CD4-positive, alpha-beta memory T cell (primary cell): ENCODE measurements at regions not wholly inside any gene's neighbourhood (a gene's known extent, or its start where the extent isn't known, plus 50 kb on each side); places are given as distances from the start of the nearest gene placed in this dataset.
"Not testable (repeated sequence)": the region's sequence is repeated elsewhere in the genome, so short reads cannot be mapped to it uniquely, and the experiment has no call there.

Source experiments
- CTCF ChIA-PET: fragments of 350-600 bp; sonication (Branson Sonifier 250); formaldehyde crosslinking; loops from one replicate; lab custom pipeline; 2021; ENCODE audit warnings: inconsistent platforms; ENCODE audit not compliant: partially characterized antibody; lab: Charles Lee
- POLR2A ChIA-PET: fragments of 350-600 bp; sonication (Branson Sonifier 250); formaldehyde crosslinking; loops from one replicate; lab custom pipeline; 2021; ENCODE audit not compliant: partially characterized antibody; lab: Charles Lee
- DNase-seq, 5 donors: peaks; one replicate each; pipeline versions ENCODE4 v3.0.0 to v3.0.0-alpha.2; 2020 to 2022; ENCODE audit warnings: mixed read lengths in 1 of 5
- H3K27ac ChIP-seq: one replicate; pipeline ENCODE4 v1.7.0; 2013; ENCODE audit warnings: low read depth, low read length
- H3K27me3 ChIP-seq: 2 replicates; pipeline ENCODE4 v1.7.0; 2013; ENCODE audit warnings: mild to moderate bottlenecking, low read length, moderate library complexity; ENCODE audit not compliant: insufficient read depth
- H3K36me3 ChIP-seq: 2 replicates; pipeline ENCODE4 v1.7.0; 2013; ENCODE audit warnings: mild to moderate bottlenecking, low read length, moderate library complexity; ENCODE audit not compliant: insufficient read depth
- H3K4me1 ChIP-seq: 2 replicates; pipeline ENCODE4 v1.7.0; 2013; ENCODE audit warnings: mild to moderate bottlenecking, low read length, moderate library complexity; ENCODE audit not compliant: insufficient read depth
- H3K4me3 ChIP-seq, 2 donors: one replicate each; pipeline ENCODE4 v1.7.0; 2013; ENCODE audit warnings: low read length in 2 of 2, mild to moderate bottlenecking in 1 of 2
- H3K9me3 ChIP-seq, 2 donors: one replicate each; pipeline ENCODE4 v1.7.0; 2013; ENCODE audit warnings: low read length in 2 of 2, control low read depth in 1 of 2; ENCODE audit not compliant: control insufficient read depth in 1 of 2
- H3K27ac Mint-ChIP-seq, 7 donors: one replicate each; pipeline ENCODE4 v1.8.0; 2020 to 2021; ENCODE audit warnings: mixed read lengths in 7 of 7, mild to moderate bottlenecking in 6 of 7, inconsistent platforms in 3 of 7, moderate library complexity in 3 of 7
- H3K27me3 Mint-ChIP-seq, 2 donors: one replicate each; pipeline ENCODE4 v1.8.0; 2020 to 2021; ENCODE audit warnings: mixed read lengths in 2 of 2
- H3K36me3 Mint-ChIP-seq, 2 donors: one replicate each; pipeline ENCODE4 v1.8.0; 2020 to 2021; ENCODE audit warnings: mixed read lengths in 2 of 2, inconsistent platforms in 1 of 2, mild to moderate bottlenecking in 1 of 2
- H3K4me1 Mint-ChIP-seq, 4 donors: one replicate each; pipeline ENCODE4 v1.8.0; 2020 to 2021; ENCODE audit warnings: mixed read lengths in 4 of 4, mild to moderate bottlenecking in 1 of 4
- H3K4me3 Mint-ChIP-seq, 8 donors: one replicate each; pipeline ENCODE4 v1.8.0; 2020 to 2021; ENCODE audit warnings: mixed read lengths in 8 of 8, mild to moderate bottlenecking in 7 of 8, moderate library complexity in 6 of 8, inconsistent platforms in 3 of 8
- H3K9me3 Mint-ChIP-seq, 8 donors: one replicate each; pipeline ENCODE4 v1.8.0; 2020 to 2021; ENCODE audit warnings: mixed read lengths in 8 of 8, mild to moderate bottlenecking in 5 of 8, inconsistent platforms in 3 of 8, moderate library complexity in 1 of 8
- intact Hi-C: fragments of 100-400 bp; cut with micrococcal nuclease; formaldehyde crosslinking; loops from one replicate; pipeline ENCODE4 v1.15.1; 2023

- DNase-seq: no peak
- H3K27me3 ChIP-seq: no peaks in the 10 kb centered on the region
- H3K36me3 Mint-ChIP-seq: no peaks in the 10 kb centered on the region
- peaks cover 0 to 3% of the 10 kb centered on the region in 2 donors for H3K27me3 Mint-ChIP-seq
- H3K36me3 ChIP-seq: no peaks in the 10 kb centered on the region
- no peak overlapping the region for H3K27ac ChIP-seq
- intact Hi-C loops: no loop called here
- no peaks in the 10 kb centered on the region for H3K9me3 ChIP-seq
- ChIA-PET CTCF (no interaction called here), POLR2A (no interaction called here)
- no peak overlapping the region for H3K27ac Mint-ChIP-seq
- H3K4me1 Mint-ChIP-seq: no peaks in the 10 kb centered on the region
- H3K4me3 Mint-ChIP-seq: no peak overlapping the region
- H3K9me3 Mint-ChIP-seq: peaks cover 0 to 16% (median 2%) of the 10 kb centered on the region in 8 donors
- H3K4me1 ChIP-seq: no peaks in the 10 kb centered on the region
- H3K4me3 ChIP-seq: no peak overlapping the region
Measured at GRCh38 chrX:115970718-115971117, 199.8 kb upstream of the AGTR2 start.

- Mint-ChIP-seq H3K4me3 (no peak overlapping the region), H3K27ac (no peak overlapping the region), H3K27me3 (peaks cover 0 to 1% of the 10 kb centered on the region in 2 donors), H3K36me3 (no peaks in the 10 kb centered on the region), H3K9me3 (peaks cover 0 to 16% (median 2%) of the 10 kb centered on the region in 8 donors), H3K4me1 (no peaks in the 10 kb centered on the region)
- Histone ChIP-seq H3K27me3 (no peaks in the 10 kb centered on the region), H3K4me3 (no peak overlapping the region), H3K9me3 (no peaks in the 10 kb centered on the region), H3K4me1 (no peaks in the 10 kb centered on the region), H3K36me3 (no peaks in the 10 kb centered on the region), H3K27ac (no peak overlapping the region)
- ChIA-PET POLR2A (no interaction called here), CTCF (no interaction called here)
- DNase-seq: no peak
- intact Hi-C loops: no loop called here
Measured at GRCh38 chrX:115972717-115973116, 197.8 kb upstream of the AGTR2 start.

GRCh38 chrX:115978068-115978467, 192.5 kb upstream of the AGTR2 start:
- POLR2A ChIA-PET: no interaction called here
- H3K27me3 ChIP-seq: no peaks in the 10 kb centered on the region
- H3K4me1 ChIP-seq: no peaks in the 10 kb centered on the region
- no peaks in the 10 kb centered on the region for H3K27me3 Mint-ChIP-seq
- no peak overlapping the region for H3K27ac Mint-ChIP-seq
- no peak overlapping the region for H3K4me3 Mint-ChIP-seq
- no peaks in the 10 kb centered on the region for H3K36me3 ChIP-seq
- peaks cover 0 to 12% (median 2%) of the 10 kb centered on the region in 8 donors for H3K9me3 Mint-ChIP-seq
- H3K9me3 ChIP-seq: no peaks in the 10 kb centered on the region
- no peak for DNase-seq
- H3K4me1 Mint-ChIP-seq: no peaks in the 10 kb centered on the region
- no peaks in the 10 kb centered on the region for H3K36me3 Mint-ChIP-seq
- intact Hi-C loops: no loop called here
- no peak overlapping the region for H3K27ac ChIP-seq
- CTCF ChIA-PET: no interaction called here
- H3K4me3 ChIP-seq: no peak overlapping the region

- H3K4me1 ChIP-seq, H3K27me3 Mint-ChIP-seq, H3K36me3 Mint-ChIP-seq, H3K27ac ChIP-seq, H3K4me3 ChIP-seq, H3K27me3 ChIP-seq, H3K27ac Mint-ChIP-seq, H3K36me3 ChIP-seq, CTCF ChIA-PET, H3K9me3 ChIP-seq, H3K9me3 Mint-ChIP-seq, intact Hi-C loops, H3K4me3 Mint-ChIP-seq, H3K4me1 Mint-ChIP-seq, DNase-seq, POLR2A ChIA-PET: not testable (repeated sequence)
Measured at GRCh38 chrX:115983148-115983547, 187.4 kb upstream of the AGTR2 start.

- H3K36me3 Mint-ChIP-seq, H3K36me3 ChIP-seq, H3K4me3 ChIP-seq, H3K4me3 Mint-ChIP-seq, H3K4me1 Mint-ChIP-seq, H3K27ac ChIP-seq, H3K9me3 Mint-ChIP-seq, intact Hi-C loops, H3K9me3 ChIP-seq, H3K27me3 ChIP-seq, DNase-seq, POLR2A ChIA-PET, CTCF ChIA-PET, H3K4me1 ChIP-seq, H3K27me3 Mint-ChIP-seq, H3K27ac Mint-ChIP-seq: not testable (repeated sequence)
Measured at GRCh38 chrX:115987464-115987863, 183.1 kb upstream of the AGTR2 start.

- no peaks in the 10 kb centered on the region for H3K36me3 Mint-ChIP-seq
- intact Hi-C loops: no loop called here
- no peak overlapping the region for H3K4me3 ChIP-seq
- DNase-seq: no peak
- CTCF ChIA-PET: no interaction called here
- peaks cover 0 to 6% (median 3%) of the 10 kb centered on the region in 8 donors for H3K9me3 Mint-ChIP-seq
- H3K27ac Mint-ChIP-seq: no peak overlapping the region
- no peaks in the 10 kb centered on the region for H3K36me3 ChIP-seq
- no peaks in the 10 kb centered on the region for H3K27me3 Mint-ChIP-seq
- H3K27ac ChIP-seq: no peak overlapping the region
- no peaks in the 10 kb centered on the region for H3K27me3 ChIP-seq
- POLR2A ChIA-PET: no interaction called here
- no peaks in the 10 kb centered on the region for H3K4me1 Mint-ChIP-seq
- H3K9me3 ChIP-seq: no peaks in the 10 kb centered on the region
- no peaks in the 10 kb centered on the region for H3K4me1 ChIP-seq
- no peak overlapping the region for H3K4me3 Mint-ChIP-seq
Measured at GRCh38 chrX:115988825-115989224, 181.7 kb upstream of the AGTR2 start.

- CTCF ChIA-PET: no interaction called here
- Histone ChIP-seq H3K27ac (no peak overlapping the region), H3K27me3 (no peaks in the 10 kb centered on the region), H3K9me3 (no peaks in the 10 kb centered on the region), H3K4me3 (no peak overlapping the region), H3K36me3 (no peaks in the 10 kb centered on the region), H3K4me1 (no peaks in the 10 kb centered on the region)
- Mint-ChIP-seq H3K27me3 (no peaks in the 10 kb centered on the region), H3K4me3 (no peak overlapping the region), H3K9me3 (peaks cover 0 to 6% (median 3%) of the 10 kb centered on the region in 8 donors), H3K36me3 (no peaks in the 10 kb centered on the region), H3K27ac (no peak overlapping the region), H3K4me1 (no peaks in the 10 kb centered on the region)
- no peak for DNase-seq
- intact Hi-C loops: no loop called here
- POLR2A ChIA-PET: no interaction called here
Measured at GRCh38 chrX:115989686-115990085, 180.9 kb upstream of the AGTR2 start.

GRCh38 chrX:116009346-116009745, 161.2 kb upstream of the AGTR2 start:
- Histone ChIP-seq H3K9me3 (no peaks in the 10 kb centered on the region), H3K27me3 (no peaks in the 10 kb centered on the region), H3K27ac (no peak overlapping the region), H3K4me3 (no peak overlapping the region), H3K36me3 (no peaks in the 10 kb centered on the region), H3K4me1 (no peaks in the 10 kb centered on the region)
- ChIA-PET CTCF (no interaction called here), POLR2A (no interaction called here)
- no peaks in the 10 kb centered on the region for H3K4me1 Mint-ChIP-seq
- peaks cover 0 to 14% (median 8%) of the 10 kb centered on the region in 8 donors for H3K9me3 Mint-ChIP-seq
- intact Hi-C loops: no loop called here
- no peaks in the 10 kb centered on the region for H3K27me3 Mint-ChIP-seq
- no peak for DNase-seq
- H3K4me3 Mint-ChIP-seq: no peak overlapping the region
- no peaks in the 10 kb centered on the region for H3K36me3 Mint-ChIP-seq
- H3K27ac Mint-ChIP-seq: no peak overlapping the region
